Breast epithelium (tissue), 3 donors: ENCODE measurements at regions not wholly inside any gene's neighbourhood (a gene's known extent, or its start where the extent isn't known, plus 50 kb on each side); places are given as distances from the start of the nearest gene placed in this dataset.

Source experiments
- POLR2A ChIP-seq: fragments of 450-650 bp; IDR thresholded peaks from one replicate; pipeline ENCODE4 v1.6.1; 2016; ENCODE audit warnings: antibody characterized with exemption, mild to moderate bottlenecking, moderate library complexity
- POLR2AphosphoS5 ChIP-seq, 3 donors: sonication (generic); formaldehyde crosslinking; IDR thresholded peaks; one replicate each; pipeline ENCODE4 v1.6.1; 2017; ENCODE audit warnings: antibody characterized with exemption in 3 of 3
- TF ChIP-seq, protein P1 (sequence below), 3 donors: fragments of 450-650 bp; IDR thresholded peaks; one replicate each; pipeline ENCODE4 v1.5.1; 2016 to 2017; ENCODE audit warnings: antibody characterized with exemption in 3 of 3, mild to moderate bottlenecking in 3 of 3, moderate library complexity in 3 of 3

DNA sequence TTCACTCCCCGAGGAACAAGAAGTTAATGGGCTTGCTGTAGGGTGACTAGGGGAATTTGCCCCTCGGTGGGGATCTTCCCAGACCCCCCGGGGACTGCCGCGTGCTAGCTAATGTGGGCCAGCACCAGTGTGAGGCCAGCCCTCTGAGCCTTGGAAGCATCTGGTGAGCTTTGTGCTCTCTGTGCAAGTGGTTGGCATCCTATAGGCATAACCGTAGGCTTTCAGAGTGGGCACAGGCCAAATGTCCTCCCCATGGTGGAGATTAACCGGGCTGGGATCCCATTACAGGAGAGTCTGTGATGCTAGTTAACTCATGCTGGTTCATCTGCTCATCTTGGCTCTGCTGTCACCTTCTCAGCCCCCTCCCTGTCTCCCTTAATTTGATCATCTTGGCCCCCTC is 125.7 kb downstream of the TRIM29 start:
- TF ChIP-seq, protein P1, sequence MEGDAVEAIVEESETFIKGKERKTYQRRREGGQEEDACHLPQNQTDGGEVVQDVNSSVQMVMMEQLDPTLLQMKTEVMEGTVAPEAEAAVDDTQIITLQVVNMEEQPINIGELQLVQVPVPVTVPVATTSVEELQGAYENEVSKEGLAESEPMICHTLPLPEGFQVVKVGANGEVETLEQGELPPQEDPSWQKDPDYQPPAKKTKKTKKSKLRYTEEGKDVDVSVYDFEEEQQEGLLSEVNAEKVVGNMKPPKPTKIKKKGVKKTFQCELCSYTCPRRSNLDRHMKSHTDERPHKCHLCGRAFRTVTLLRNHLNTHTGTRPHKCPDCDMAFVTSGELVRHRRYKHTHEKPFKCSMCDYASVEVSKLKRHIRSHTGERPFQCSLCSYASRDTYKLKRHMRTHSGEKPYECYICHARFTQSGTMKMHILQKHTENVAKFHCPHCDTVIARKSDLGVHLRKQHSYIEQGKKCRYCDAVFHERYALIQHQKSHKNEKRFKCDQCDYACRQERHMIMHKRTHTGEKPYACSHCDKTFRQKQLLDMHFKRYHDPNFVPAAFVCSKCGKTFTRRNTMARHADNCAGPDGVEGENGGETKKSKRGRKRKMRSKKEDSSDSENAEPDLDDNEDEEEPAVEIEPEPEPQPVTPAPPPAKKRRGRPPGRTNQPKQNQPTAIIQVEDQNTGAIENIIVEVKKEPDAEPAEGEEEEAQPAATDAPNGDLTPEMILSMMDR (IDR thresholded peaks at IDR 0.05), result no peak
- TF ChIP-seq POLR2A, result no peak
- no peak for TF ChIP-seq POLR2AphosphoS5 (IDR thresholded peaks at IDR 0.05)
